Lower lobe of right lung (tissue), 2 donors: ENCODE measurements at regions not wholly inside any gene's neighbourhood (a gene's known extent, or its start where the extent isn't known, plus 50 kb on each side); places are given as distances from the start of the nearest gene placed in this dataset.

Experiments
- ATAC-seq, 2 donors: fragments of 200-7000 bp; cut with Tn5 transposase; one replicate each; pipeline ENCODE4 v1.9.1; 2020 to 2022; ENCODE audit warnings: mild to moderate bottlenecking in 2 of 2, moderate library complexity in 2 of 2
- DNase-seq: peaks from one replicate; pipeline ENCODE4 v3.0.0-alpha.2; 2020
- H3K27ac ChIP-seq: fragments of 200-600 bp; one replicate; pipeline ENCODE4 v1.8.0; 2022
- H3K27me3 ChIP-seq: fragments of 200-600 bp; one replicate; pipeline ENCODE4 v1.8.0; 2022; ENCODE audit warnings: low read depth
- H3K36me3 ChIP-seq: fragments of 200-600 bp; one replicate; pipeline ENCODE4 v1.8.0; 2022; ENCODE audit warnings: mild to moderate bottlenecking
- H3K4me1 ChIP-seq: fragments of 200-600 bp; one replicate; pipeline ENCODE4 v1.8.0; 2022
- H3K4me3 ChIP-seq: fragments of 200-600 bp; one replicate; pipeline ENCODE4 v1.8.0; 2022; ENCODE audit warnings: mild to moderate bottlenecking
- H3K9me3 ChIP-seq: fragments of 200-600 bp; one replicate; pipeline ENCODE4 v1.8.0; 2022
- CTCF ChIP-seq: fragments of 200-600 bp; IDR thresholded peaks from one replicate; pipeline ENCODE4 v1.8.0; 2022; ENCODE audit warnings: antibody characterized with exemption, mild to moderate bottlenecking
- intact Hi-C: fragments of 100-400 bp; cut with DNase I; formaldehyde crosslinking; loops from one replicate; pipeline ENCODE4 v1.11.0; 2022
- donor health status: DM: no; HTN: yes; CAD: no; lungs with severe emphysema.

DNA sequence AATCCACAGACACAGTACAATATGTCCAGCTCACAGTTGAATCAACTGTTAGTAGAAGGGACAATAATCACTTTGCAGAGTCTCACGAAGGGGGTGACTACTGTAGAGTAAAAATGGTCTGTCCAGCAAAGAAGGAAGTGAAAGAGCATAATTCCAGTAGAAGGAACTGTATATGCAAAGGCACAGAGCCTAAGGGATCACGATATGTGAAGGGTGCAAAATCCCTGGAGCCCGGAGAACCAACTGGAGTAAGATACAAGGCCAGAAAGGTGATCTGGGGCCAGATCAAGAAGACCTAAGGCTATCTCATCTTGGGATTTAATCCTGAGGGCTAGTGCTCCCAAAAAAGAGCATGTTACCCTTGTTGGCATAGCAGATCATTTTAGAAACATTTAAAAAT lies 192.7 kb upstream of the LDB2 start:
- TF ChIP-seq CTCF, result no peak
- no peak for ATAC-seq
- no peak for DNase-seq

DNA sequence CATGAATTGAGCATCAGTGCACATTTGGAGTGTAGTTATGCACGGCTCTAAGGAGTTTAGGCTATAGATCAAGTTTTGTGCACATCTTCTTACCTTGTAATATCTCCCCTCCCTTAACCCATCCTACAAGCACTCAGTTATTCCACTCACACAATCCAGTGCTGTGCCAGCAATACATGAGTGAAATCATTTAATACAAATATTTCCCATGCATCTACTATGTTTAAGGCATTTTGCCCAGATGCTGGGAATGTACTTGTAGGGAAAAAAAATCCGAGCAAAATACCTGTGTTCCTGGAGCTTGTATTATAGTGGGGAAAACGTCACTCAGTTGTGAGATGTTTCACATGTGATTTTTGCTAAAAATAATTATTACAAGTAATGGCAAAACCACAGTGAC lies 191.6 kb upstream of the LDB2 start:
- H3K27me3 ChIP-seq, result no peaks in the 10 kb centered on the region
- intact Hi-C loops, result no loop called here
- no peak for TF ChIP-seq CTCF
- no peak for DNase-seq
- H3K36me3 ChIP-seq, result no peaks in the 10 kb centered on the region
- no peak overlapping the region for H3K4me3 ChIP-seq
- no peaks in the 10 kb centered on the region for H3K4me1 ChIP-seq
- no peak overlapping the region for H3K27ac ChIP-seq
- no peak for ATAC-seq
- H3K9me3 ChIP-seq, result no peaks in the 10 kb centered on the region

More for the DNA sequence above, 192.7 kb upstream of the LDB2 start:
- Histone ChIP-seq H3K36me3 (no peaks in the 10 kb centered on the region), H3K4me1 (no peaks in the 10 kb centered on the region), H3K4me3 (no peak overlapping the region), H3K27me3 (no peaks in the 10 kb centered on the region), H3K27ac (no peak overlapping the region), H3K9me3 (no peaks in the 10 kb centered on the region)
- intact Hi-C loops, result no loop called here

DNA sequence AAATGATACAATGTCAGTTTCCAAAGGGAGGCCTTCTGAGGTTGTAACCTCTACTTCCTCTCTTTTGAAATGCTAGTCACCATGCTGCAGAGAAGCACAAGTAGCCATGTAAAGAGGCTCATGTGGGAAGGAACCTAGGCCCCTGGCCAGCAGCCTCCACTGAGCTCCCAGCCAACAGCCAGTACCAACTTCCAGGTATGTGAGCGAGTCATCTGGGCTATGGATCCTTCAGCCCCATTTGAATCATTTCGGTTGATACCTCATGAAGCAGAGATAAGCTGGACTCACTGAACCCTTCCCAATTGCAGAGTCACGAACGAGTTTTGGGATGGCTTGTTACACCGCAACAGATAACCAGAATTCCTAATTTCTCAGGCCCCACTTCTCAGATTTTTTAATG lies 187.0 kb upstream of the LDB2 start:
- DNase-seq, result no peak
- no peak for TF ChIP-seq CTCF
- intact Hi-C loops, result no loop called here

DNA sequence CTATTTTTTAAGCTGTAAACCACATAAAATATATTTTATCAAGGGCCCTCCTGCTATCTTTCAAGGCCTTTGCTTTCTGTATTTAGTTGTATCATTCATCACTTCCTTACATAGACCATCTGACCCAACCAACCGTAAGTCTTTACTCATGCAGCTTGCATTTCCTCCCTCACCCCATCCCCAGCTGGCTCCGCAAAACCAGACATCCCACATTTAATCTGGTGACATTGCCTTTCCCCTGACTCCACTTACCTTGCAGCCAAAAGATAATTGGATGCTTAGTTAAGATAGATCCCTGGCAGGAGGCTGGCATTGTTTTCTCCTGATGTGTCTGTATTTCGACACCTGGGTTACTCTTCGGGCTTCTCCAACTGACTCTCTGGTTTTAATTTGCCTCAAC lies 183.7 kb upstream of the LDB2 start:
- no peaks in the 10 kb centered on the region for H3K36me3 ChIP-seq
- ATAC-seq (no peak), DNase-seq (no peak)
- intact Hi-C loops, result no loop called here
- no peak overlapping the region for H3K27ac ChIP-seq
- H3K27me3 ChIP-seq, result no peaks in the 10 kb centered on the region
- no peaks in the 10 kb centered on the region for H3K9me3 ChIP-seq
- no peak for TF ChIP-seq CTCF
- H3K4me1 ChIP-seq, result no peaks in the 10 kb centered on the region
- H3K4me3 ChIP-seq, result no peak overlapping the region

More for the DNA sequence above, 187.0 kb upstream of the LDB2 start:
- Histone ChIP-seq H3K27me3 (no peaks in the 10 kb centered on the region), H3K27ac (no peak overlapping the region), H3K36me3 (no peaks in the 10 kb centered on the region), H3K4me1 (no peaks in the 10 kb centered on the region), H3K9me3 (no peaks in the 10 kb centered on the region), H3K4me3 (no peak overlapping the region)
- ATAC-seq, result no peak

DNA sequence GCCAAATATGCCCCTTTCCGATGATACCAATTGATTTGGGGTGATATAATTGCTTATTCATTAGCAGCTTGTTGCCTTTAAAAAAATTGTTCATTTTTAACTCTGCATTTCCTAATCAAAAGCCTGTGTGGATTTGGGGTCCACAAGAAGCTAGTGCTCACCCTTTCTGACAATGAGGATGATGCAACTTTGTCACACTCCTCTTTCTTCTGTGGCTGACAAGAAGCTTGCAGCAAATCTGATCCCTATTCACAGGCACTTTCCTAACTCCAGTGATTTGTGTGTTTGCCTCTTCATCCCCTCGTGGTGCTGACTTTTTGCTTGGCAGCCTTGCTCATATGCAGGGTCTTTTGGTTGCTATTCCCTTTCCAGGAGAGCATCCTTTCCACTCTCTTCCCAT lies 182.7 kb upstream of the LDB2 start:
- no peak for TF ChIP-seq CTCF
- Histone ChIP-seq H3K9me3 (no peaks in the 10 kb centered on the region), H3K4me1 (no peaks in the 10 kb centered on the region), H3K27ac (no peak overlapping the region), H3K27me3 (no peaks in the 10 kb centered on the region), H3K4me3 (no peak overlapping the region), H3K36me3 (no peaks in the 10 kb centered on the region)
- intact Hi-C loops, result no loop called here
- DNase-seq (no peak), ATAC-seq (no peak)

DNA sequence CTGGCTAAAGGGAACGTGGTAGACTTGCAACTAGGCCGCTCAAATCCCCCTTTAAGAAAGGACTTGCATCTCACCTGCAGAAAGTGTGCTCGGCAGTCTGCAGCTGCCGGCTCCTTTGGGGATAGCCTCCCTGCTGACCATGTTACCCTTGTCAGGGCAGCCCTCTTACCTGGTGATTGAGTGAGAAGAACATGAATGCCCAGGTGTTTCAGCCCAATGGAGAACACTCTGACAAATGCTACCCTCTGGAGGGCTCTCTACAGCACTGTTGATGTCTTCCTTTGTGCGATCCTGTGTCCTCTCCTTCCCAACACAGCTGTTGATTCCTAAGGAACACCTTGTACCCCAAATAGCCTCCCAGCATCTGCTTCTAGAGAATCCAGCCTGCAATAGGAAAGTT lies 178.7 kb upstream of the LDB2 start:
- TF ChIP-seq CTCF, result no peak
- Histone ChIP-seq H3K36me3 (no peaks in the 10 kb centered on the region), H3K27ac (no peak overlapping the region), H3K4me3 (no peak overlapping the region), H3K4me1 (peaks cover 6% of the 10 kb centered on the region), H3K27me3 (no peaks in the 10 kb centered on the region), H3K9me3 (no peaks in the 10 kb centered on the region)
- intact Hi-C loops, result no loop called here
- no peak for DNase-seq
- ATAC-seq, result no peak
